Inferior parietal cortex (tissue), 1 donor: ENCODE measurements at regions not wholly inside any gene's neighbourhood (a gene's known extent, or its start where the extent isn't known, plus 50 kb on each side); places are given as distances from the start of the nearest gene placed in this dataset.
"Not testable (repeated sequence)": the region's sequence is repeated elsewhere in the genome, so short reads cannot be mapped to it uniquely, and the experiment has no call there.

ENCODE experiments used
- DNase-seq: peaks from one replicate; pipeline ENCODE4 v3.0.0-alpha.2; 2016; ENCODE audit errors: extremely low spot score

DNA sequence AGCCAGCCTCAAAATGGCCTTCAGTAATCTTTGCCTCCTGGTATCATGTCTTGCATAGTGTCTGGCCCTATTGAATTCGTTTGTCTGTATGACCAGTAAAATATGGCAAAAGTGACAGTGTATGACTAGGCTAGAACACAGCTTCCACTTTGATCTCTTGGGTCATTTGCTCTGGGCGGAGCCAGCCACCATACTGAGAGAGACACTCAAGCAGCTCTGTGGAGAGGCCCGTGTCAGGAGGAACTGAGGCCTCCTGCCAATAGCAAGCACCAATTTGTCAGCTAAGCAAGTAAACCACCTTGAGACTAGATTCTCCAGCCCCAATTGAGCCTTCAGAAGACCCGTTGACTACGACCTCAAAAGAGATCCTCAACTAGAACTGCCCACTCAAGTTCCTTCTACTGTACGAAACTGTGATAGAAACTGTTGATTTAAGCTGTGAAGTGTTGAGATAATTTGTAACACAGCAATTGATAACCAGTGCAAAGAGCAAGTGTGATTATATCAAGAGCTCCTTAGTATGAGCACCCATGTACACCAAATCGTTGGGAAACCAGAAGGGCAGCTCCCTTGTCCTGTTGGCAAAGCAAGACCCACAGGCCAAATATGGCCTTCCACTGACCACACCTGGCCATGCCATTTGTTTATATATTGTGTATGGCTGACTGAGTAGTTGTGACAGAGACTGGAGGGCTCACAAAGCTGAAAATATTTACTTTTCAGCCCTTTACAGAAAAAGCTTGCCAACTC, 52.7 kb upstream of the SERBP1 start:
- DNase-seq = no peak

DNA sequence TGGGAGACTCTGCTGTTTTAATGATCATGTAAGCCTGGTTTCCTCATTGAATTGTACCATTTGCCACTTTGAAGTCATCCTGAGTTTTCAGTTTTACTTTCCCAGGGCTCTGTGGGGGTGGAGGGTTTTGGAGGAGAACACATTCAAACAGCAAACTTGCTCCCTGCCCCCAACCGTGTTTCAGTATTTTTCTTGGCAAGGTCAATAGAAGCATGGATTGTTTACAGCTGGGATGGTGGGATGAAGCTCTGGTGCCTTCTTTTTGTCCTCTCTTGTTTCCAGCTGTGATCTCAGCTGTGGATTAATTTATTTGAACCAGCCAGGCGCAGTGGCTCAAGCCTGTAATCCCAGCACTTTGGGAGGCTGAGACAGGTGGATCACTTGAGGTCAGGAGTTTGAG, 54.3 kb upstream of the SERBP1 start:
- no peak for DNase-seq

DNA sequence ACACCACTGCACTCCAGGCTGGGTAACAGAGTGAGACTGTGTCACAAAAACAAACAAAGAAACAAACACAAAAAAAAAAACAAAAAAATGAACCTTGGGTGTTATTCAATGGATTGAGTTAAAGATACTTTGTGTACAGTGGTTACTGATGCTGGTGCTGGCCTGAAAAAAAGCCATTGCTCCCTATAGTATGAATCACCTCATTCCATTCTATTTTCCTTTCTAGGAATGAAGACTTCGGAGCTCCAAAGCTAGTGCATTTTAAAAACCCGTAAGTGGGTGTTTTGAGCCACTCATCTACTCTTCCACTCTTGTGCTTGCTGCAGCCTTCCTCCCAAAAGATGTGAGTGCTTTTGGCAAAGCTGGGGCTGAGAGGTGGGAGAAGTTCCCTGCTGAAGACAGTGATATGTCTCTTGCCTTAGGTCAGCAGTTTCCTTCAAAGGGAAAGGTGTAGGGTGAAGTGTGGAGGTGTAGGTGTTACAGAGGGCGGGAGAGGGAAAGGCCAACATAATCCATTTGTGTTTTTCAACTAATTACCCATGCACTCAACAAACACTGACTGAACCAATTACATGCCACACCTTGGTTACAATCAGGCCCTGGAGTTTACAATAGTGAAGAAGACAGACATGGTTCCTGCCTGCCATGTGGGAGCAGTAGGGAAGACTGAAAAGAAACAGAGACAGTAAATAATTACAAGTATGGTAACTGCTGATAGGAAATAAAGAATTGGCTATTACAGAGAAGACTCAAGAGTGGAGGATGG, 55.0 kb upstream of the SERBP1 start:
- no peak for DNase-seq

DNA sequence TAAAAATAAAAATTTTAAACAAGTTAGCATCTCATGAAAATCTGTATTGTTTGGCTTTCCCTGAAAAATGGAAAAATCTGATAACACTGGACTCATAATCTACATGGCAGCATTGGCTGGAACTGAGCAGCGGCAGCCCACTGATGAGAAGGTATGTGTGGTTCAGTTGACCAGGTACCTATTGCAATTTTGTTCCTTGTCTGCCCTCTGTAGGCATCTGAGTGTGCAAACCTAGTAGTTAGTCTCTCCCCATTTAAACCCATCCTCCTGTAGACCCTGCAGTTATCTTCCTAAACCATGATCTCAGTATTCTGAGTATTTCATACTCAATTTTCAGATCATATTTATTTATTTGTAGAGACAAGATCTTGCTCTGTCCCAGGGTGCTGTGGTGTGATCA, 59.4 kb upstream of the SERBP1 start:
- DNase-seq = no peak

DNA sequence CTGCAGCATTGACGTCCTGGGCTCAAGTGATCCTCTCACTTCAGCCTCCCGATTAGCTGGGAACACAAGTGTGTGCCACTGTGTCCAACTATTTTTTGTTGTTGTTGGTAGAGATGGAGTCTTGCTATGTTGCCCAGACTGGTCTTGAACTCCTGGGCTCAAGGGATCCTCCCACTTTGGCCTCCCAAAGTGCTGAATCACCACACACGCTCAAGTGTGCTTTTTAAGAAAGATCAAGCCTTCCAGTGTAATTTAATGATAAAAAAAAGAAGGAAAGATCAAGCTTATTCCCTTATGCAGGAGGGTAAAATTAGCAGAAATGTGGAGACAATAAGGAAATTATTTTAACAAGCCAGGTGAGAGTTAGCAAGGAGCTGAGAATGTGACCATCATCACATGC, 61.1 kb upstream of the SERBP1 start:
- no peak for DNase-seq

DNA sequence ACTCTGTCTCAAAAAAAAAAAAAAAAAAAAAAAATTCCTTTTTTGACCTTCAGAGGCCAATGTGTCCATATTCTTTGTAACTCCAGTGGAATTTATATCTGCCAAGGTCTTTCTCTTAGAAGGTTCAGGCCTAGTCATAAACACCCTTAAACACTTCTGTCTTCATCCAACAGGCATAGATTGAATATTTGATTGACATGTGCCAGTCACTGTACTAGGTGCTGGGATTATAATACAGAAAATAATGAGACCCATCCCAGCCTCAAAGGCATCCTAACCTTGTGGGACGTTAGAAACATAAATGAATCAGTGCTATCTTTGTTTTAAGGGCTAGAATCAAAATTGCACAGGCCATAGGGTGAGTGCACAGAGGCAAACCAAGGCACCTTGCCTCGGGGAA, 62.9 kb upstream of the SERBP1 start:
- DNase-seq = no peak

DNA sequence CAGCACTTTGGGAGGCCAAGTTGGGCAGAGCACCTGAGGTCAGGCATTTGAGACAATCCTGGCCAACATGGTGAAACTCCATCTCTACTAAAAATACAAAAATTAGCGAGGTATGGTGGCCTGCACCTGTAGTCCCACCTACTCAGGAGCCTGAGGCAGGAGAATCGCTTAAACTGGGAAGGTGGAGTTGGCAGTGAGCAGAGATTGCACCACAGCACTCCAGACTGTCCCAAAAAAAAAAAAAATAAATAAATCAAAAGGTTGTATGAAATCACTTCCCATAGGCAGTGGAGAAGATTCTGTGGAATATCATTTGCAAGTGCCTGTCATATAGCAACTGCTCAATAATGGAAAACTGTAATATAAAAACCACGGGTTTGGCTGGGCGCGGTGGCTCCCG, 65.1 kb upstream of the SERBP1 start:
- no peak for DNase-seq

DNA sequence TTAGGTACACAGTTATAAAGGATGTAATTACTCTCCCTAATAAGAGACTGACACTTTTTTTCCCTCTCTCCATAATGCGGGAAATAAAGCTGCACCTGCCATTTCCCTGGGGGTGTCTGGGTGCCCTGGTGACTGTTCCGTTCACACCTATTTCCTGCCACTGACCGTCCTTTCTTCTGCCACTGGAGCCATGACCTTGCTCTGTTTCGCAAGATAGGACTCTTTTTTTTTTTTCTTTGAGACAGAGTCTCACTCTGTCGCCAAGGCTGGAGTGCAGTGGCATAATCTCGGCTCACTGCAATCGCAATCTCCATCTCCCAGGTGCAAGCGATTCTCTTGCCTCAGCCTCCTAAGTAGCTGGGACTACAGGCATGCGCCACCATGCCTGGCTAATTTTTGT, 66.1 kb upstream of the SERBP1 start:
- no peak for DNase-seq

DNA sequence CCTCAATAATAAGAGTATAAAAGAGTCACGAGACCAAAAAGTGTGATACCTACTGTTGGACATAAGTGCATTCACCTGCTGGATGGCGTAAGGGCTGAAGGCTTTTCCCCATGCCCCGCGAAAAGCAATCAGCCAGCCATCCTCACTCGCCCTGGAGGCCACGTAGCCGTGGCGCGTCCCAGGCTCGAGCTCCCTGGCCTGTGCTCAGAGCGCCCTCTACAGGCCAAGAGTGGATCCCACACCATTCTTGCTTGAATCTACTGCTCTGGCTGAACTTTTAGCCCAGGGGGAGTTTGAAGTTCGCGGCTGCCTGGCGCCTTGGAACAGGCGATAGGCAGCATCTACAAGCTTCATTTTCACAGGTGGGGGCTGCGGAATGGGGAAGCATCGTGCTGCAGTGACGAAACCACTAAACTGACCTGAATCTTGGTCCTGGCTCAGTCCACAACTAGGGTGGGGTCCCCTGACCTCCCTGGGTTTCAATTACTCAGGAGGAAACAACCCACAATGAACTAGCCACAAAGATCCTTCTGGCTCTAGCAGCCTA, 70.3 kb upstream of the SERBP1 start:
- peak; percentile 96 for DNase-seq

DNA sequence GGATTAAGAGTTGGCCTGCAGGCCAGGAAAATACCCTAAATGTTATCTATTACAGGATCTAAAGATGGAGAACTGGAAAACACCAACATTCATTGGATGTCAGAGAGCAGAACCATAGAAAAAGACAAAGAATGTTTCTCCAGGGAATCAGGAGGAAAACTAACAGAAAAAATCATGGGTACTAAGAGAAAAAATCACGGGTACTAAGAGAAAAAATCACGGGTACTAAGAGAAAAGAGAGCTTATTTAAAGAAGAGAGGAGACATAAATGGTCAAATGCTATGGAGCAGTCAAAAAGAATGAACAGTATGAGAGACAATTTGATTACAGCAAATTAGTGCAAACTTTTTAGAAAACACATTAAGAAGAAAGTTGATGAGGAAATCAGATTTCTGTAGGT, 73.8 kb upstream of the SERBP1 start:
- no peak for DNase-seq

DNA sequence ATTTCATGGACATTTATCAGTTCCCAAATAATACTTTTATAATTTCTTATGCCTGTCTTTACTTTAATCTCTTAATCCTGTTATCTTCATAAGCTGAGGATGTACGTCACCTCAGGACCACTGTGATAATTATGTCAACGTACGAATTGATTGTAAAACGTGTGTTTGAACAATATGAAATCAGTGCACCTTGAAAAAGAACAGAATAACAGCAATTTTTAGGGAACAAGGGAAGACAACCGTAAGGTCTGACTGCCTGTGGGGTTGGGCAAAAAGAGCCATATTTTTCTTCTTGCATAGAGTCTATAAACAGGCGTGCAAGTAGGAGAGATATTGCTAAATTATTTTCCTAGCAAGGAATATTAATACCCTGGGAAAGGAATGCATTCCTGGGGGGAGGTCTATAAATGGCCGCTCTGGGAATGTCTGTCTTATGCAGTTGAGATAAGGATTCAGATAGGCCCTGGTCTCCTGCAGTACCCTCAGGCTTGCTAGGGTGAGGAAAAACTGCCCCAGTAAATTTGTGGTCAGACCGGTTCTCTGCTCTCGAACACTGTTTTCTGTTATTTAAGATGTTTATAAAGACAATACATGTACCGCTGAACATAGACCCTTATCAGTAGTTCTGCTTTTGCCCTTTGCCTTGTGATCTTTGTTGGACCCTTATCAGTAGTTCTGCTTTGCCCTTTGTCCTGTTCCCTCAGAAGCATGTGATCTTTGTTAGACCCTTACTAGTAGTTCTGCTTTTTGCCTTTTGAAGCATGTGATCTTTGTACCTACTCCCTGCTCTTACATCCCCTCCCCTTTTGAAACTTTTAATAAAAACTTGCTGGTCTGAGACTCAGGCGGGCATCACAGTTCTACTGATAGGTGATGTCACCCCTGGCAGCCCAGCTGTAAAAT, 83.4 kb upstream of the SERBP1 start:
- not testable (repeated sequence) for DNase-seq

DNA sequence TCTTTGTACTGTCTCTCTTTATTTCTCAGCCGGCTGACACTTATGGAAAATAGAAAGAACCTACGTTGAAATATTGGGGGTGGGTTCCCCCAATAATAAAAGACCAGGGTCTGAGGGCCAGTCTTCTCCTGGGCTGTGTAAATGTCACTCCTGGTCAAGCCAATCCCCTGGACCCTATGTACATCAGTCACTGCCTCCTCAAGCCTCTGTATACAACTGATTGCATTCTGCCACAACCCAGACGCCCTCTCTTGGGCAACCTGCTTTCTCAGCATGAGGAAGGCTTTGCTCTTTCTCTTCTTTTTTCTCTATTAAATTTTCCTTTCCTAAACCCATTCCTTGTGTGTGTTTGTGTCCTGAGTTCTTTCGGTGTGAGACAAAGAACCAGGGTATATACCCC, 84.1 kb upstream of the SERBP1 start:
- DNase-seq = no peak

DNA sequence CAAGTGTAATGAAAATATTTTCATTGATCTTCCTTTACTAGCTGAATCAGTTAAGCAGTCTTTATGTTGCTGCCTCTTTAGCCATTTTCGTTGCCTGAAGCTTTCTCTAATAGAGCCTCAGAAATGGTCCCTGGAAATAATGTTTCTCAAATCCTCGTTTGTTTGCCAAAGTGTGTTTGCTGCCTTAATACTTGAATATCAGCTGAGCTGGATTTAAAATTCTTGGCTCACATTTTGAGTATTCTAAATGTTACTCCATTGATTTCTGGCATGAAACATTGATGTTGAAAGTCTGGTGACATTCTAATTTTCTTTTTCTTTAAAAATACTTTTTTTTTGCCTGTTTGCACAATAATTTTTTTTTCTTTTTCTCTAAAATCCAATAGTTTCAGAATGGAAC, 84.6 kb upstream of the SERBP1 start:
- DNase-seq = no peak

DNA sequence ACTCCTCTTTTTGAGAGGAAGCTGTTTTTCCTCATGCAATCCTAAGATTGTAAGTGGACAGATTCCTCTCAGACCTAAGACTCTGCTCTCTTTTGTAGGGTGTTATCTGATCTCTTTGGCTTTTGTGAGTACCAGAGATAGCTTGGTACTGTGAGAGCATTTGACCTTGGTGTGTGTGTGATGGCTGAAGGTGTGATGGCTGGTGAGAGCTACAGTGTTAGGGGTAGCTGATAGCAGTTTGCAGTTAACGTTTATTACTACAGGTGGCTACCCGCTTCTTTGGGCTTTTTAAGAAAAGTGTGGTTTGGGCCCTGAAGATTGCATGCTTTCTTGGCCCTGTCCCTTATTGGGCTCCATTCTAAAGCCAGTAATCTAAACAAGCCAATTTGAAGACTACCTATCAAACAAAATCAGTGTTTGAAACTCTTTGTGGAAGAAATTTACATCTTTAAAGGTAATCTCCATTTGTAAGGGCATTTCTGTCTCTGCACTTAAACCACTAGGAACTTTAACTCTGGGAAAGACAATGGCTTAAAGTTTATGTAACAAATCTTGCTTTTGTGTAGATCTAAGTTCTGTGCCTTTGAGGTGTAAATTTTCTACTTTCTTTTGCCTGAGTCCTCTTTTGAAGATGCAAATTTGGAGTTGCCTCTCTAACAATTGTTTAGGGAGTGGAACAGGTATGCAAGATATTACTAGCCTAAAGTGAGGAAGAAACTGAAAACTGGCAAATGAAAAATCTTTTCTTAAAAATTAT, 85.3 kb upstream of the SERBP1 start:
- DNase-seq = no peak

DNA sequence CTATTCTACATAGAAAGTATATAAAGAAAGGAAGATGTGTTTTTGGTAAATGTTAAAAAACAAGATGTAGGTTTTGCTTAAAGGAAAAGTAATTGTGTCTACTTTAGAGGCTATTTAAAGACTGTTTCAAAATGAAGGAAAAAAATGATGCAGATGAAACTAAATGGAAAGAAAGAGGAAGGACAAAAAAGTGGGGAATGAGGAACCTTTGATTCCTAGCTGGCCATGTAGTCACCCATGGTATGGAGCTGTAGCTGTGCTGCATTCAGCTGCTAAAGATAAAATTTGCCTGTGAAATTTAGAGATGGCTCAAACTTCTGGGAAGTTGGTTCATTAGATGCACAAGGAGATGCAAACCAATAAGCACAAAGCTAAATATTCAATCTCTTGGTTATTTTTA, 86.8 kb upstream of the SERBP1 start:
- DNase-seq = no peak

DNA sequence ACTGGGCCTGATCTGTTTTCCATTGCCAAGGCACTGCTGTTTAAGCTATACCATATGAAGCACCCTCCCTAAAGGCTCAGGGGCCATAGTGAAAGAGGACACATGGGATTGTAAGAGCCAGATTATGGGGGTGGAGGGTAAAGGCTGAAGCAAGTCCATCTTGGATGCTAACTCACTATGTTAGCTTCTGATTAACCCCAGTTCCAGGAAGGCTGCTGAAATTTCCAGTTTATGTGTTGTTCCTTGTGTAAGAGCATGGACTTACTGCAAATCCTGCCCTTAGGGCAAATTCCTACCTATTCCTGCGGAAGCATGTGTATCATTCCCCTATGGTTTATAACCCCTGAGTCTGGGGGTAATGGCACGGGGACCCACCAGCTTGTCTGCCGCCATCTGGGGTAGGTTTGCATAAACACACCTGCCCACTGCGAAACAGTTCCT, 91.8 kb upstream of the SERBP1 start:
- no peak for DNase-seq

DNA sequence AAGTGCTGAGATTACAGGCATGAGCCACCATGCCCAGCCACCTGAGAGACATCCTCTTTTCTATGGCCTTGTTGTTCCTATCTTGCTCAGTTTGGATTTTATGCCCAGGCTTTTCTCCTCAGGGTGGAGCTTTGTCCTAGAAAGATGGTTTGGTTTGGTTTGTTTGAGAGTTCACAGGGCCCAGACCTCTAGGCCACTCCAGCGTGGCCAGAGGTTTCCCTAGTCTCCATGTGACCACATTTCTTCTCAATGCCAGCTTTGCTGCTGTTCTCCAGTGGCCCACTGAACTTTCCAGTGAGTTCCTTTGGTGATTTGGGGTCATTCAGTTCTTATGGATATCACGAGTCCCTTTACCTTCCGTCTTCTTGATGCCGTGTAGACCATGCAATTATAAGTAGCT, 92.6 kb upstream of the SERBP1 start:
- no peak for DNase-seq

DNA sequence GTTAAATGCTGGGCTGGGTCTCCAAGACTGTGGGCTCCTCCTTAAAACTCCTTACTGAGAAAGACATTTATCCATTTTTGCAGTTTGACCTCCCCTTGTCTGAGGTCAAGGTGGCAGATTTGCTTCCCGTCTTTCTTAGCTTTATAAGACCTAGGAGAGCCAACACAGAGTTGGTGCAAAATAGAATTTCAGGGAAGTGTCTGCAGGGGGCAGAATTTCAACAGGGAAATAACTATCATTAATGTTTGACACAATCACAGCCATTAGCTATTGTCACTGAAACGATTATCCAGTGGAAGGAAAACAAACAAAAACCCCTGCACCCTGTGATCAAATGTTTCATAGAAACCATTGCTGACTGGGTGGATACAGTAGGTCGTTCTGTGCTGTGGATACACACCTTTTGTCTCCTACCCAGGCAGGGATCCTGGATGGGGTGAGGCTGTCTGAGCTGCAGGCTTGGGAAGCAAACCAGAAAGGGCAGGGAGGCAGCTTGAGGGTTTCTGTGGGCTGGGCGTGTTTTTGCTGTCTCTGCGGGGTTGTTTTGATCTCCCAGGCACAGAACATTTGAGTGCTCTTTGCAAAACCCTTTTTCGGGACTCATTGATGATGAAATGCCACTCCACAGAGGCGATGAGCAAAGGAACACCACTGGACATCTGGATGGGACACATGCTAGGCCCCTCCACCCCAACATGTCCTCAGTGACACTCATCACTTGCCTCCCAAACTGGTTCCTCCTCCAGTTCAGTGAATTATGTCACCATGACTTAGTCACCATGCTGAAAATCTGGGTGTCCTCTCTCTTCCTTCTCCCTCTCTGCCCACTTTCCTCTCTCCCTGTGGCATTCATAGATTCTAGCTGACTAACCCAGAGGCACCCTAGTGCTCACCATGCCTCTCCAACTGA, 94.2 kb upstream of the SERBP1 start:
- no peak for DNase-seq

DNA sequence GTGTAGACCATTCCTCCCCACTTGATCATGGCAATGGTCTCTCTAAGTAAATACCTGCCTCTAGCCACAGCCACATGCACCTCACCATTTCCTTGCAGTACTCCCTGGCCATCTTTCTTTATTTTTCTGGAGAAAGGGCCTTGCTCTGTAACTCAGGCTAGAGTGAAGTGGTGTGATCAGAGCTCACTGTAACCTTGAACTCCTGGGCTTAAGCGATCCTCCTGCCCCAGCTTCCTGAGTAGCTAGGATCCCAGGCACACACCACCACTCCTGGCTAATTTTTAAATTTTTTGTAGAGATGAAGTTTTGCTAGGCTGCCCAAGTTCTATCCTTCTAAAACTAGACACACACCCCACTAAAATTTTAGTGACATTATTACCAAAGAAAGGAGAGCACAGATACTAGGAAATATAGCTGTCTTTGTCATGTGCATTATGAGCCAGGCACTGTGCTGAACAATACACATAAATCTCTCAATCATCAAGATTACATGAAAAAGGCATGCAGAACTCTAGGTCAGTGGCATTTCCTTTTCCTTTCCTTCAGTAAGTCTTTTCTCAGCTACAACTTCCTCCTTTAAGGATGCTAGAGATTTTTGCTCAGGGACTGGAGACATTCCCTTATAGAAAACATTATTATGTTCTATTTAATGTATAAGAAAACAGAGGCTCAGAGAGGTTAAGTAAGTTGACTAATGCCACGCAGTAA, 95.0 kb upstream of the SERBP1 start:
- DNase-seq = no peak

DNA sequence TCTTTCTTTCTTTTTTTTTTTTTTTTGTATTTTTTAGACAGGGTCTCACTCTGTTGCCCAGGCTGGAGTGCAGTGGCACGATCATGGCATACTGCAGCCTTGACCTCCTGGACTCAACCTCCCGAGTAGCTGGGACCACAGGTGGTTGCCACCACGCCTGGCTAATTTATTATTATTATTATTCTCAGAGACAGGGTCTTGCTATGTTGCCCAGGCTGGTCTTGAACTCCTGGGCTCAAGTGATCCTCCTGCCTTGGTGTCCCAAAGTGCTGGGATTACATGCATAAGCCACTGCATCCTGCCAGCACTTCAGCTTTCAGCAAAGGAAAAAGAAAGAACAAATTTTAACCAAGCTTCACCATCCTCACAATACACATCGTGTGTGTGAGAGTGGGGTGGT, 97.9 kb upstream of the SERBP1 start:
- no peak for DNase-seq
